ENCODE measurements at regions not wholly inside any gene's neighbourhood (a gene's known extent, or its start where the extent isn't known, plus 50 kb on each side); places are given as distances from the start of the nearest gene placed in this dataset.
"Not testable (repeated sequence)": the region's sequence is repeated elsewhere in the genome, so short reads cannot be mapped to it uniquely, and the experiment has no call there.

GRCh38 chr1:120966018-120966417 lies 76.4 kb downstream of the PPIAL4A start:
- H4K91ac ChIP-seq (ENCODE audit: insufficient read length, low read depth, low read length); H3K4me1 Mint-ChIP-seq; H2BK15ac ChIP-seq (ENCODE audit: low read depth, low read length); H4K20me1 ChIP-seq (ENCODE audit: control insufficient read depth, insufficient read depth, insufficient read length); H3K27me3 Mint-ChIP-seq (ENCODE audit: low read depth); H3K36me3 Mint-ChIP-seq (ENCODE audit: insufficient read depth in 1 of 3, low read depth in 3 of 3); DNase-seq; H3K56ac ChIP-seq (ENCODE audit: insufficient read length, low read depth, low read length); H3K4me1 ChIP-seq (ENCODE audit: insufficient read depth, low read length); H3K4ac ChIP-seq (ENCODE audit: low read depth, low read length); H2BK12ac ChIP-seq (ENCODE audit: insufficient read length, low read depth, low read length); H3K23ac ChIP-seq (ENCODE audit: insufficient read length, low read depth, low read length); H3K79me2 ChIP-seq (ENCODE audit: insufficient read depth, low read length); H3K27ac Mint-ChIP-seq; H3K14ac ChIP-seq (ENCODE audit: insufficient read depth, low read length); H2AK5ac ChIP-seq (ENCODE audit: insufficient read length, low read length); H2BK5ac ChIP-seq (ENCODE audit: insufficient read length, low read length); H2BK20ac ChIP-seq (ENCODE audit: low read depth, low read length, poor library complexity, severe bottlenecking); H2AFZ ChIP-seq (ENCODE audit: low read length); H3K27me3 ChIP-seq (ENCODE audit: insufficient read depth, low read length); H3K27ac ChIP-seq (ENCODE audit: insufficient read length, low read depth, low read length); H3K18ac ChIP-seq (ENCODE audit: insufficient read length, low read depth, low read length); H4K5ac ChIP-seq (ENCODE audit: insufficient read length, low read depth, low read length); H3K23me2 ChIP-seq (ENCODE audit: insufficient read length, low read depth, low read length, poor library complexity, severe bottlenecking); H3T11ph ChIP-seq (ENCODE audit: low read length); H3K79me1 ChIP-seq (ENCODE audit: insufficient read depth, low read depth, low read length, poor library complexity, severe bottlenecking); H3K9me3 Mint-ChIP-seq; H3K9ac ChIP-seq (ENCODE audit: extremely low read depth, insufficient read length, low read length); H4K8ac ChIP-seq (replicated peaks; ENCODE audit: insufficient read length, low read depth, low read length); H3K4me3 Mint-ChIP-seq; H3K4me2 ChIP-seq (ENCODE audit: insufficient read depth, insufficient read length, low read length); H3K9me3 ChIP-seq (ENCODE audit: control insufficient read depth, low read depth, low read length); H2BK120ac ChIP-seq (ENCODE audit: low read depth, low read length, poor library complexity, severe bottlenecking): not testable (repeated sequence)
- no CpG with 5 or more reads among the region's 5 CpGs for WGBS (ENCODE audit: extremely low coverage, insufficient read length, low lambda C conversion rate)

GRCh38 chr1:120972863-120973262 lies 83.3 kb downstream of the PPIAL4A start:
- H2AK5ac ChIP-seq (ENCODE audit: insufficient read length, low read length); H2BK15ac ChIP-seq (ENCODE audit: low read depth, low read length); H3K79me2 ChIP-seq (ENCODE audit: insufficient read depth, low read length); H2BK20ac ChIP-seq (ENCODE audit: low read depth, low read length, poor library complexity, severe bottlenecking); H4K5ac ChIP-seq (ENCODE audit: insufficient read length, low read depth, low read length); H3K4ac ChIP-seq (ENCODE audit: low read depth, low read length); H3K36me3 Mint-ChIP-seq (ENCODE audit: insufficient read depth in 1 of 3, low read depth in 3 of 3); H3K4me1 ChIP-seq (ENCODE audit: insufficient read depth, low read length); H3K27ac ChIP-seq (ENCODE audit: insufficient read length, low read depth, low read length); H4K91ac ChIP-seq (ENCODE audit: insufficient read length, low read depth, low read length); H3K23me2 ChIP-seq (ENCODE audit: insufficient read length, low read depth, low read length, poor library complexity, severe bottlenecking); H3K27me3 ChIP-seq (ENCODE audit: insufficient read depth, low read length); H3K9me3 ChIP-seq (ENCODE audit: control insufficient read depth, low read depth, low read length); H2BK120ac ChIP-seq (ENCODE audit: low read depth, low read length, poor library complexity, severe bottlenecking); H3K9ac ChIP-seq (ENCODE audit: extremely low read depth, insufficient read length, low read length); DNase-seq; H3K14ac ChIP-seq (ENCODE audit: insufficient read depth, low read length); H2BK5ac ChIP-seq (ENCODE audit: insufficient read length, low read length); H2AFZ ChIP-seq (ENCODE audit: low read length); H3T11ph ChIP-seq (ENCODE audit: low read length); H3K18ac ChIP-seq (ENCODE audit: insufficient read length, low read depth, low read length); H3K79me1 ChIP-seq (ENCODE audit: insufficient read depth, low read depth, low read length, poor library complexity, severe bottlenecking); H3K4me1 Mint-ChIP-seq; H4K8ac ChIP-seq (replicated peaks; ENCODE audit: insufficient read length, low read depth, low read length); H3K4me3 Mint-ChIP-seq; H3K27me3 Mint-ChIP-seq (ENCODE audit: low read depth); H3K9me3 Mint-ChIP-seq; H4K20me1 ChIP-seq (ENCODE audit: control insufficient read depth, insufficient read depth, insufficient read length); H3K56ac ChIP-seq (ENCODE audit: insufficient read length, low read depth, low read length); H3K23ac ChIP-seq (ENCODE audit: insufficient read length, low read depth, low read length); H2BK12ac ChIP-seq (ENCODE audit: insufficient read length, low read depth, low read length); H3K27ac Mint-ChIP-seq; H3K4me2 ChIP-seq (ENCODE audit: insufficient read depth, insufficient read length, low read length): not testable (repeated sequence)
- WGBS (ENCODE audit: extremely low coverage, insufficient read length, low lambda C conversion rate), result no CpG with 5 or more reads among the region's 2 CpGs
